ENCODE measurements at regions not wholly inside any gene's neighbourhood (a gene's known extent, or its start where the extent isn't known, plus 50 kb on each side); places are given as distances from the start of the nearest gene placed in this dataset.
"Not testable (repeated sequence)": the region's sequence is repeated elsewhere in the genome, so short reads cannot be mapped to it uniquely, and the experiment has no call there.

- no peak for DNase-seq
Measured at GRCh38 chr22:48937032-48937639, 890.5 kb downstream of the BRD1 start.

GRCh38 chr22:48936391-48936790, 891.3 kb downstream of the BRD1 start:
- DNase-seq, result no peak

DNA sequence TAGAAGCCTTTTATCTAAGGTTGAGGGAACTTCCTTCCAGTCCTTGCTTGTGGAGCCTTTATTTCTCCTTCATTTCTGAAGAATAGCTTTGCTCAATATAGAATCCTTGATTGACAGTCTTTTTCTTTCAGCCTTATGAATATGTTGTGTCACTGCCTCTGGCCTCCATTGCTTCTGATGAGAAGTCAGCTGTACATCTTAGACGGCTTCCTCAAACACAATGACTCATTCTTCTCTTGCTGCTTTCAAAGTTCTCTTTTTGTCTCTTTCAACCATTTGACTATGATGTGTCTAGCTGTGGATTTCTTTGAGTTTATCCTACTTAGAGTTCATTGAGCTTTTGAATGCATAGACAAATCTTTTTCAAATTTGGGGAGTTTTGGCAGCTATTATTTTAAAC, 893.2 kb downstream of the BRD1 start:
- no peak for DNase-seq

- no peak for DNase-seq
Measured at GRCh38 chr22:48931452-48931851, 896.2 kb downstream of the BRD1 start.

DNA sequence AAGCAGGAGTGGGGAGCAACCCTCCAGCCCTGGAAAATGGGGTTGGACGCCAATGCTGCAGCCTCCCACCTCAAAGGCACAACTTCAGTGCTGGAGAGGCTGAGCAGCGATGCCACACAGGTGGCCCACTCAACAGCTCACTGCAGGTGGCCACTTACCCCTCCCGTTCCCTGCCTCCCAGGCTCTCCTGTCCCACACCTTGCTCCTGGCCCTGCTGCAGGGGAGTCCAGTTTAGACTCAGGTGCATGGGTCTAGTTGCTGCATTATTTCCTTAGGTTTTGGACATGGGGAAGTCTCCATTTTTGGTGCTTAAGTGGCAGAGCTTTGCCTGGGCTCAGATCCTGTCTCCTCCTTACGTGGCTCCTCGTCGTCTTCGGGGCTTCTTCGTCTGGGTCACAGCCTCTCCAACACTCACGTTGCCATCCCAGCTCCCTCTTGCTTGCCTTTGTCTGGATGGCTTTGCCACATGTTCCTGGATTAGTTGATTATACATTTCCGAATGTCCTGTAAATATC, 898.3 kb downstream of the BRD1 start:
- DNase-seq, result no peak

DNA sequence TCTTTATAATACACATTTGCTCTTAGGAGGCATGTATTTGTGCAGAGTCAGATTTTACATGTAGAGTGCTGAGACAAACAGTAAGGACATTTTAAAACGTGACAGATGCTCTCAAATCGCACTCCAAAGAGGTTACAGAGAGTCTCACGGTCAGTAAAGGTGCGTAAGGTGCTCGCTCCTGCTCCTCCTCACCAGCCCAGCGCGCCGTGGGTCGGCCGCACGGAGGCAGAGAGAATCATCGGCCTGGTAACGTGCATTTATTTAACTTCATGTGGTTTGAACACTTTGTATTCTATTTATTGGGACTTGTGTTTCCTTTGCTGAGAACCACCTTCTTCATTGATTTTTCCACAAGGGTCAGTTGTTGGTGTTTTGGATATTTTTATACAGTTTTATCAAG, 900.1 kb downstream of the BRD1 start:
- no peak for DNase-seq

DNA sequence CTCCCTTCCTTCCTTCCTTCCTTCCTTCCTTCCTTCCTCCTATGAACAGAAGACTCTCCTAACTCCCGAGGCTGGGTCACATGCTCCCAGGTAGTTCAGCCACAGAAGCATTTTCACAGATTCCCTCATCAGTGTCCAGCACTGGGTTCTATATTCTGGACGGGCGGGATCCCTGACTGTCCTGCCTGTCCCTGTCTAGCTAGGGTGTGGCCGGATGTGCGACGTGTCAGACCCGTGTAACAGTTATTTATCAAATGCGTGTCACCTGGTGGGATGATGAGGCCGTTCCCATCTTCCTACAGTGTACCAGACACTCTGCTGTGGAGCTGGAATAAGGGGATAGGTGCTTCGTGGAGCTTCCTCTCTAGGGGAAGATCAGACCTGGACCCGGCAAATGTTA, 901.0 kb downstream of the BRD1 start:
- DNase-seq, result no peak

DNA sequence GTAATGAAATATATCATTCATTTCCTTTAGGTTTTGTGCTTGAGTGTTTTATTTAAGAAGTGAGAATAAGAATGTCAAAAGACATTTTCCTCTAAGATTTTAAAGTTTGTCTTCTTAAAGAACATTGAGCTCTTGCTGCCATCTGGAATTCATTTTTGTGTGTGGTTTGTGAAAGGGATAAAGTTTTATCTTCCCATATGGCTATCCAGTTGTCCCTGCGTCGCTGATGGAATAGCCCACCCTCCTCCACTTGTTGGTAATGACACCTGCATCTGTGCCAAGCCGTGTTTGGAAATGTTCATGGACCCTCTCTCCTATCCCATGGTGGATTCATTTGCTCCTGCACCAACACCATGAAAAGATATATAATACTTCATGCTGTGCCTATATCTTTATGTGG, 901.5 kb downstream of the BRD1 start:
- DNase-seq, result no peak

DNA sequence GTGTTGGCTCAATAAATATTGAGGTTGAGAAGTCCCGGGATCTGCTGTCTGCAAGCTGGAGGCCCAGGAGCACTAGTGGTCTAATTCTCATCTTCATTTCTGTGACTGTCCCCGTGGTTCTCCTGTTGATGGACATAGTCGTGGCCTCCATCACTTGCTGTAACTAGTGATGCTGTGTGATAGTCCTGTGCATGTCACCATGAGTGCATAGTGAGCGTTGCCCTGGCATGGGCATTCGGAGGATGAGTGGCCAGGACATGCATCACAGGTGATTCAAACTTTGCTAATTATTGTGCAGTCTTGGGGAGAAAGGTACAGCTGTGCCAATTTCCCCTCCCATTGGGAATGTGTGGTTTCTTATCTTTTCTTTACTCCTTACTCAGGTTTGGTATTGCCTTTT, 902.2 kb downstream of the BRD1 start:
- DNase-seq, result no peak

- DNase-seq, result no peak
Measured at GRCh38 chr22:48923996-48924395, 903.7 kb downstream of the BRD1 start.

- DNase-seq, result no peak
Measured at GRCh38 chr22:48923165-48923865, 904.4 kb downstream of the BRD1 start.

- no peak for DNase-seq
Measured at GRCh38 chr22:48921411-48921903, 906.2 kb downstream of the BRD1 start.

- no peak for DNase-seq
Measured at GRCh38 chr22:48920776-48921241, 906.9 kb downstream of the BRD1 start.

DNA sequence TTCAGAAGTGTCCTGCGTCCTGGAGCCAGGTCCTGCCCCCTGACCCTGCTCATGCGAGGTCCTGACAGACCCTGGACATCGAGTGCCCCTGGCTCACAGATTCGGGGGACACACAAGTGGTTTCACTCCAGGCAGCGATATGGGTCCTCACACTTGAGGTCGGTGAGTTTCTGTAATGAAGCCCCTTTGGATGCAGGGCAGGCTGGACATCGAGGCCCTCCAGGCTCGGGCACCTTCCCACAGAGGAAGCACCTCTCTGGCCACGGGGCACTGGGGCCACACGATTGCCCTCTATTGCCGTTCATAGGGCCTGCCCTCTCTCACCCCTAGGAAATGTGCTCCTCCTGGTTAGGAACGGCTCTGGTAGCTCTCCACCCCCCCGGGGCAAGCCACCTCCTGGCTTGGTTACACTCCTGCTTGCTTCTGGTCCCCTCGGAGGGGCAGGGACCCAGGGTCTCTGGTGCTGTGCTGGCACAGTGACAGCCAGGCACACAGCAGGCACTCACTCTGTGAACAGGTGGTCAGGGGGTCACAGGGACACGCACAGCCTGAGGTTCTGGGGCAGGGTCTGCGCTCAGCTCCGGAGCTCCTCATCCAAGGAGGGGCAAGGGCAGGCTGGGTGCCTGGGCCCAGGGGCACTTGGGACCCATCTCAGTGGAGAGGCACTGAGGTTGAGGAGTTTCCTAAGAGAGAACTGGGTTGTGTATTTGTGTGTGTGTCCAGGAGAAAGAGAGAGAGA, 907.7 kb downstream of the BRD1 start:
- DNase-seq, result no peak

GRCh38 chr22:48919187-48919590, 908.5 kb downstream of the BRD1 start:
- DNase-seq, result no peak

- DNase-seq, result no peak
Measured at GRCh38 chr22:48918585-48919186, 909.0 kb downstream of the BRD1 start.

GRCh38 chr22:48912356-48913066, 915.2 kb downstream of the BRD1 start:
- DNase-seq, result not testable (repeated sequence)

- DNase-seq, result not testable (repeated sequence)
Measured at GRCh38 chr22:48911647-48912046, 916.0 kb downstream of the BRD1 start.

DNA sequence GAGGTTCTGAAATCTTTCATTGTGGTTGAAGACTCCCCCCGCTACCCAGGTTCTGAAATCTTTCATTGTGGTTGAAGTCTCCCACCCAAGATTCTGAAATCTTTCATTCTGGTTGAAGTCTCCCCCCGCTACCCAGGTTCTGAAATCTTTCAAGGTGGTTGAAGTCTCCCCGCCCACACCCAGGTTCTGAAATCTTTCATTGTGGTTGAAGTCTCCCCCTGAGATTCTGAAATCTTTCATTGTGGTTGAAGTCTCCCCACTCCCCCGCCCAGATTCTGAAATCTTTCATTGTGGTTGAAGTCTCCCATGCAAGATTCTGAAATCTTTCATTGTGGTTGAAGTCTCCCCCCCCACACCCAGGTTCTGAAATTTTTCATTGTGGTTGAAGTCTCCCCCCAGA, 916.6 kb downstream of the BRD1 start:
- not testable (repeated sequence) for DNase-seq

- no peak for DNase-seq
Measured at GRCh38 chr22:48908547-48908946, 919.1 kb downstream of the BRD1 start.

DNA sequence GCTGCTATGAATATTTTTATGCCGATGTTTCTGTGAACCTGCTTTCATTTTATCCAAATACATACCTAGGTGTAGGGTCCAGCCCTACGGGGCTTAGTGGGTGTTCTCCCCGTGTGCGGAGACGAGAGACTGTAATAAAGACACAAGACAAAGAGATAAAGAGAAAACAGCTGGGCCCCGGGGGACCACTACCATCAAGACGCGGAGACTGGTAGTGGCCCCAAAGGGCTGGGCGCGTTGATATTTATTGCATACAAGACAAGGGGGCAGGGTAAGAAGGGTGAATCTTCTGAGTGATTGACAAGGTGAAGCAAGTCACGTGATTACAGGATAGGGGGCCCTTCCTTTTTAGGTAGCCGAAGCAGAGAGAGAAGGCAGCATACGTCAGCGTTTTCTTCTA, 920.1 kb downstream of the BRD1 start:
- DNase-seq, result no peak

- DNase-seq, result no peak
Measured at GRCh38 chr22:48906216-48906835, 921.3 kb downstream of the BRD1 start.

Measured in 8988T (cell line).